ENCODE measurements at regions not wholly inside any gene's neighbourhood (a gene's known extent, or its start where the extent isn't known, plus 50 kb on each side); places are given as distances from the start of the nearest gene placed in this dataset.

GRCh38 chr17:33404070-33404819 lies 111.2 kb upstream of the ASIC2 start:
- DNase-seq (ENCODE audit: low read depth) = no peak

GRCh38 chr17:33416131-33416530 lies 123.0 kb upstream of the ASIC2 start:
- DNase-seq (ENCODE audit: low read depth) = no peak

- DNase-seq (ENCODE audit: low read depth) = no peak
Measured at GRCh38 chr17:33421933-33422332, 128.8 kb upstream of the ASIC2 start.

- no peak for DNase-seq (ENCODE audit: low read depth)
Measured at GRCh38 chr17:33433581-33433980, 140.5 kb upstream of the ASIC2 start.

GRCh38 chr17:33434841-33435240 lies 141.7 kb upstream of the ASIC2 start:
- no peak for DNase-seq (ENCODE audit: low read depth)

GRCh38 chr17:33435721-33436301 lies 142.7 kb upstream of the ASIC2 start:
- no peak for DNase-seq (ENCODE audit: low read depth)

GRCh38 chr17:33436321-33436720 lies 143.2 kb upstream of the ASIC2 start:
- no peak for DNase-seq (ENCODE audit: low read depth)

- DNase-seq (ENCODE audit: low read depth) = no peak
Measured at GRCh38 chr17:33438139-33438538, 145.0 kb upstream of the ASIC2 start.

- DNase-seq (ENCODE audit: low read depth) = no peak
Measured at GRCh38 chr17:33438578-33438977, 145.5 kb upstream of the ASIC2 start.

GRCh38 chr17:33442320-33442719 lies 149.2 kb upstream of the ASIC2 start:
- DNase-seq (ENCODE audit: low read depth) = no peak

- no peak for DNase-seq (ENCODE audit: low read depth)
Measured at GRCh38 chr17:33444731-33445130, 151.6 kb upstream of the ASIC2 start.

- no peak for DNase-seq (ENCODE audit: low read depth)
Measured at GRCh38 chr17:33447090-33447489, 154.0 kb upstream of the ASIC2 start.

GRCh38 chr17:33451221-33451620 lies 158.1 kb upstream of the ASIC2 start:
- no peak for DNase-seq (ENCODE audit: low read depth)

- DNase-seq (ENCODE audit: low read depth) = no peak
Measured at GRCh38 chr17:33457477-33457876, 164.4 kb upstream of the ASIC2 start.

- DNase-seq (ENCODE audit: low read depth) = no peak
Measured at GRCh38 chr17:33459078-33459940, 166.2 kb upstream of the ASIC2 start.

- no peak for DNase-seq (ENCODE audit: low read depth)
Measured at GRCh38 chr17:33460781-33461450, 167.8 kb upstream of the ASIC2 start.

- DNase-seq (ENCODE audit: low read depth) = no peak
Measured at GRCh38 chr17:33463887-33464286, 170.8 kb upstream of the ASIC2 start.

- DNase-seq (ENCODE audit: low read depth) = no peak
Measured at GRCh38 chr17:33464669-33465280, 171.7 kb upstream of the ASIC2 start.

- no peak for DNase-seq (ENCODE audit: low read depth)
Measured at GRCh38 chr17:33469421-33469820, 176.3 kb upstream of the ASIC2 start.

- DNase-seq (ENCODE audit: low read depth) = peak; percentile 5
Measured at GRCh38 chr17:33469911-33470310, 176.8 kb upstream of the ASIC2 start.

GRCh38 chr17:33473061-33473460 lies 180.0 kb upstream of the ASIC2 start:
- no peak for DNase-seq (ENCODE audit: low read depth)

GRCh38 chr17:33474789-33475188 lies 181.7 kb upstream of the ASIC2 start:
- DNase-seq (ENCODE audit: low read depth) = no peak
